AG09319 (cell line): ENCODE measurements at regions not wholly inside any gene's neighbourhood (a gene's known extent, or its start where the extent isn't known, plus 50 kb on each side); places are given as distances from the start of the nearest gene placed in this dataset.

ENCODE experiments used
- DNase-seq: peaks from one replicate; pipeline ENCODE4 v3.0.0-alpha.2; 2010; ENCODE audit warnings: low read depth; ENCODE audit errors: extremely low read depth
- TF ChIP-seq, protein P1 (sequence below): IDR thresholded peaks from 2 replicates; pipeline ENCODE4 v1.5.1; 2011; ENCODE audit warnings: low read depth, mild to moderate bottlenecking, inconsistent platforms, low read length, moderate library complexity

DNA sequence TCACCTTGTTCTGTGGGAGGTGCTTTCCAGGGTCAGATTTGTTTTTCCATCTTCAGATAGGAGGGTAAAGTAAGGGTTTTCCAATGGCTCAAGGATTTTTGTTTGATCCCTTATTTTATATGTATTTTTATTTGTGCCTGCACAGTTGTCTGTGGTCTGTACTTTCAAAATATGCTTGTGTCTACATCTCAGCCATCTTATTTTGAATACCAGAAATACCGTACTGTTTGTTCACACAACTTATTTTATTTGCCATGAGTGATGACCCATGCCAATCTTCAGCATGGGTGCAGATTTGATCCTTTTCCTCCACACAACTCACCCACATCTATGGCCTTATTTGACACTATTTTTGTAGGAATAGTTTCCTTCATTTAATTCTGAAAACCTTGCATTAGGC, 72.2 kb upstream of the PTCHD4 start:
- TF ChIP-seq, protein P1, sequence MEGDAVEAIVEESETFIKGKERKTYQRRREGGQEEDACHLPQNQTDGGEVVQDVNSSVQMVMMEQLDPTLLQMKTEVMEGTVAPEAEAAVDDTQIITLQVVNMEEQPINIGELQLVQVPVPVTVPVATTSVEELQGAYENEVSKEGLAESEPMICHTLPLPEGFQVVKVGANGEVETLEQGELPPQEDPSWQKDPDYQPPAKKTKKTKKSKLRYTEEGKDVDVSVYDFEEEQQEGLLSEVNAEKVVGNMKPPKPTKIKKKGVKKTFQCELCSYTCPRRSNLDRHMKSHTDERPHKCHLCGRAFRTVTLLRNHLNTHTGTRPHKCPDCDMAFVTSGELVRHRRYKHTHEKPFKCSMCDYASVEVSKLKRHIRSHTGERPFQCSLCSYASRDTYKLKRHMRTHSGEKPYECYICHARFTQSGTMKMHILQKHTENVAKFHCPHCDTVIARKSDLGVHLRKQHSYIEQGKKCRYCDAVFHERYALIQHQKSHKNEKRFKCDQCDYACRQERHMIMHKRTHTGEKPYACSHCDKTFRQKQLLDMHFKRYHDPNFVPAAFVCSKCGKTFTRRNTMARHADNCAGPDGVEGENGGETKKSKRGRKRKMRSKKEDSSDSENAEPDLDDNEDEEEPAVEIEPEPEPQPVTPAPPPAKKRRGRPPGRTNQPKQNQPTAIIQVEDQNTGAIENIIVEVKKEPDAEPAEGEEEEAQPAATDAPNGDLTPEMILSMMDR = no peak

DNA sequence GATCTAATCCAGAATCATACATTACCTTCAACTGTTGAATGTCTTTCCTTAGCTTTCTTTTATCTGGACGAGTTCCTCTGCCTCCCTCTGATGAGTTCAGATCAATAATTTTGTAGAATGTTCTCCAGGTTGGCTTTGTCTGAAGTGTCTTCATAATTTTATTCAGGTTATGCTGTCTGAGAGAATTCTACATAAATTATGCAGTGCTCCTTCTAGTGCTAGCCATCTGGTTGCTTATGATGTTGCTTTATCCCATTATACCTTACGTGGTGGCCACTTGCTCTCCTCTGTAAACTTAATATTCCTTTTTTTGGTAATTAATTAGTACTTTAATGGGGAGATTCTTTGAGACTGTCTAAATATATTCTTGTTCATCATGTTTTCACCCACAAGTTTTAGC, 67.7 kb upstream of the PTCHD4 start:
- TF ChIP-seq, protein P1 = no peak
- DNase-seq = no peak

More for the DNA sequence above, 72.2 kb upstream of the PTCHD4 start:
- DNase-seq = no peak

DNA sequence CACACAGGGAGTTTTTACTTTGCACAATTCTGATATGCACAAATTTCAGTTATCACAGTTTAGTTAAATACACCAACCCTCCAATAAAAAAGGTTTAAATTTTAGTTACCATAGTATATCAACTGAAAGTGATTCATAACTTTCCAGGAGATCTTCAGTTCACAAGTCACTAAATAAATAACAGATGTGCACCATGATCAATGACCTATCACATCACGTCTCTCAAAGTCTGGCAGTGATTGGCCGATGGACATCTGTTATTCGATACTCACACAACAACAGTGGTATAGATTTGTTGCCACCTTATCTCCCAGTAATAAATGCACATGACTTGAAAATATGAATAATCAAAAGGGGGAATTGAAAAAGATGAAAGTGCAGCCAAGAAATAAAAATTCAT, 66.8 kb upstream of the PTCHD4 start:
- TF ChIP-seq, protein P1 = no peak
- no peak for DNase-seq

DNA sequence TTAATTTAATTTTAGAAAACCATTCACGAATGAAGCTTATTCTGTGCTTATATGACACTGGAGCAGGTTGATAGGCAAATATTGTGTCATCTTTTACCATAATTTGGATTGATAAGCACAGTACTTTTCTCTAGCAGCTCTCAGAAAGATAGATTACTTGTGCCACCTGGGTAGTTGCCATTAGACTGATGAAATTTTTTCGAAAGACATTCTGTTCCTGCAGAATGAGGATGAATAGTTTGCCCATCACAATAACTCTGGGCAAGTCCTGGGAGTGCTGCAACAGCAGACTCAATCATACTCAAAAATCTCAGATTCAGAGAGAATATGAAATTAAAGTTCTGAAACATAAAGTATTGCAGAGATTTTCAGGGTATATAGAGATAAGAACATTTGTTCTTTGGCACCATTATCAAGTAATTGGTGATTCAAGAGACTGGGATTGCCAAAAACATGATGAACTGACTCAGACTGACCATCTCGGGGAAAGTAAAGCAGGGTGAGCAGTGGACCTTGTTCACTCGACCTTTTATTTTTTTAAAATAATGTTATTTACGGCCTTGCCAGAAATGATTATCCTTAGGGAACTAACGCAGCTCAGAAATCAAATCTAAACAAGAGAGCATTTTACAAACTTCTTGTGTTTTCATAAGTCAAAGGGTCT, 65.8 kb upstream of the PTCHD4 start:
- TF ChIP-seq, protein P1 = no peak
- DNase-seq = no peak

DNA sequence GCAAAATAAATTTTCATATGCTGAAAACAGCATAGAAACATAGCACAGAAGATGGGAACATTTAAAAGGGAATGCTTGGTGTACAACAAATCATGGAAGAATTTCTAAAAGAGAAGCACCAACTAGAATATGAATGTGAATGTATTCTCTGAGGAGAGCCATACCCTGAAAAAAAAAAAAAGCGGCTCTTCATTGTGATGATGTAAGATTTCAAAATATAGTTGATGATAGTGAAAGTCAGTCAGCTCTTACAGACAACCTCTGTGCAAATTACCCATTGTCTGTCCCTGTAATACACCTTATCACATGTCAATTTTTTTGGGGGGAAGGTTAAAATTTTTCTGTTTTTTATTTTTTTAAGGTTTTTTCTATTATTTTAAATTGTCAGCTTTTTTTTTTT, 58.6 kb upstream of the PTCHD4 start:
- TF ChIP-seq, protein P1 = no peak
- DNase-seq = no peak
